HG03095 (cell line): ENCODE measurements at regions not wholly inside any gene's neighbourhood (a gene's known extent, or its start where the extent isn't known, plus 50 kb on each side); places are given as distances from the start of the nearest gene placed in this dataset.
"Not testable (repeated sequence)": the region's sequence is repeated elsewhere in the genome, so short reads cannot be mapped to it uniquely, and the experiment has no call there.

ENCODE experiments used
- ATAC-seq: cut with Tn5 transposase; IDR thresholded peaks from one replicate; pipeline ENCODE4 v1.9.1; 2021; ENCODE audit warnings: moderate library complexity; ENCODE audit not compliant: unreplicated experiment

DNA sequence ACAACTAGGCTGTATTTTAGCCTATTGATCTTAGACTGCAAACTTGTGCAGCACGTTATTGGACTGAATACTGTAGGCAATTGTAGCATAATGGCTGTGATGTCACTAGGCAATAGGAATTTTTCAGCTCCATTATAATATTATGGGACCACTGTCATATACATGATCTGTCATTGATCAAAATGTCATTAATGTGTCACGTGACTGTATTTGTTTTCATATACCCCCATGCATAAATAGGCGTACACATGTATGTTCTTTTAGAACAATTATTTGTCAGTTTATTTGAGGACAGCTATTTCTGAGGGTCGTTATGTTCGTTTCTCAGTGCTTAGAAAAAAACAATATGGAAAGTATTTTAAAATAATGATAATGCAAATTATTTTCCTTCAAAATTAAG, 111.9 kb upstream of the CDH2 start:
- no peak for ATAC-seq

DNA sequence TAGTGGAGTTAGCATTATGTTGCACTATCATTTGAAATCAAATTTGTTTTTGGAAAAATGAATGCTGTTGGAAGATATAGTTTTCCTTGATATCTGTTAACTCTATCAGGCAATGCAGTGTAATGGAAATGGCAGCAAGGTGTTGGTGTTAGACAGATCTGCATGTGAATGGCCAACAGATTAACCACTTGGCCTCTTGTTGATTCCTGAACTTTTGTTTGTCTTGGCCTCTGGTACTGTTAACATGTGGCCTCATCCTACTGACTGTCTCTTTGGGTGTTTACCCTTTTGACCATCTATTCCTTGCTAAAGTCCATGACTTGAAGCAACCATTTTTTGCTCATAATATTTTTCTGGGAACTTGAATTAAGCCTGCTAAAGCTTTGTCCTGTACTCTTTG, 110.2 kb upstream of the CDH2 start:
- ATAC-seq: no peak

DNA sequence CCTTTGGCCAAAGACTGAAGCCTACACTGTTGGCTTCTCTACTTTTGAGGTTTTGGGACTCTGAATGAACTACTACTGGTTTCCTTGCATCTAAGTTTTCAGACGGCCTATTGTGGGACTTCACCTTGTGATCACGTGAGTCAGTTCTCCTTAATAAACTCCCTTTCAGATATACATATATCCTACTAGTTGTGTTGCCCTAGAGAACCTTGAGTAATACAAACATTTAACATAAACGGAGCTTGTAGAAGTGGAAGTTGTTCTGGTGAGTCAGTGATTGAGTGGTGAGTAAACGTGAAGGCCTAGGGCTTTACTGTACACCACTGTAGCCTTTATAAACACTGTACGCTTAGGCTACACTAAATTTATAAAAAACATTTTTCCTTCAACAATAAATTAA, 107.2 kb upstream of the CDH2 start:
- ATAC-seq: no peak

DNA sequence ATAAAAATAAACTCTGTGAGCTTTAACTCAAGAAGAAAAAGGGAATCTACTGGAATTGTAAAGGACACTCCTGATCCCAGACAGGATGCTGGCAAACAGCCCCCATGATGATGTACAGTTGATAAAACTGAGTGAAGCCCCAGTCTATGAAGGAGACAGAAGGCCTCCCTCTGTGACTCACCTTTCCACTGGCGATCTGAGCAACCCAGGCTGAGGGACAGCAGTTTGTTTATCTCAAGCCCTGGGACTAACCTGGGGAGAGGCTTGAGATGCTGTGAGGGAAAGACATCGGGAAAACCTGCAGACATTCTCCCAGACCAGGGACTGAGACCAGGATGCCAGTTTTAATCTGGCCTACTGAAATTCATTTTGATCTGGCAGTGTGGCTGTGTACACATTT, 104.5 kb upstream of the CDH2 start:
- no peak for ATAC-seq

DNA sequence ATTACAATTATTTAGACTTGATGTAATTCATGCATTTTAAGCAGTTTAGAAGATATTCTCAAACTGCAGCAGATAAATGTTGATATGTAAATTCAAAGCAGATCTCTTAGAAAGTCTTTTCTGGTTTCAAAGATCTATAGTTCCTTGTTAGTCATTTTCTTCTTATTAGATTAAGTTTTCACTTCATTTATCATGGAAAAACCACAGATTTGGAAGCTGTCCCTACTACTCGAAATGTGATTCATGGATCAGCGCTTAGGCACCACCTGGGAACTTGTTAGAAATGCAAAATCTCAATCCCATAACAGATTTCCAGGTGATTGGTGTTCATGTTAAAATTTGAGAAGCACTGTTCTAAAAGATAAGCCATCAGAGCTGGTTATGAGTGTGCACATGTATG, 92.8 kb upstream of the CDH2 start:
- ATAC-seq: no peak

DNA sequence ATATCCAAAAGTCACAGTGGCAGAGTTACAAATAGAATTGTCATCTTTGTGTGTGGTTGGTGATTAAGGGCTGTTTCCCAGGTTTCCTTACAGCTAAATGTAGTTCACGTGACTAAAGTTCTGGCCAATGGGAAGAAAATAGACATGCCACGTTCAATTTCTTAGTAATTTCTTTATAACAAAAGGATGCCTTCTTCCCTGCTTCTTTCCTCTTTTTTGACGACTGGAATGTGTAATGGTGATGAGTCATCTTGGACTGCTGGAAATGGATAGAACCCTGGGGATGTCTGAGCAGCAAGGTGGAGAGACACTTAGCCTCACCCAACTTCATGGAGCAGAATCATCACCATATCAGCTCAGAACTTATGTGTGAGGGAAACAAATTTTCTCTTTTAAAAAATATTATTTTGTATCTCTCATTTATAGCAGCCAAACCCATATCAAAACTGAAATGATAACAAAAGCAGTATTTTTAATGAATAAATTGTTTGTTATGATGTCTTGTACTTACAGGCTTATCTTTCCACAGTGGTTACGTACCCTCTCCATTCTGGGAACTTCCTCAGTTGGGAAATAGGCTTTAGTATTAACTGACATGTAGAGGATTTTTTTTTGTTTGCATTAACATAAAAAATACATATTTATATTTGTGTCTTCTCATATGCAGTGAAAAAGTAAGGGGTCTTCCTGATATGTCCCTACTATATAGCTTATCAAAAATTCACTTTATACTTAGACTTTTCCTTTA, 91.1 kb upstream of the CDH2 start:
- no peak for ATAC-seq

DNA sequence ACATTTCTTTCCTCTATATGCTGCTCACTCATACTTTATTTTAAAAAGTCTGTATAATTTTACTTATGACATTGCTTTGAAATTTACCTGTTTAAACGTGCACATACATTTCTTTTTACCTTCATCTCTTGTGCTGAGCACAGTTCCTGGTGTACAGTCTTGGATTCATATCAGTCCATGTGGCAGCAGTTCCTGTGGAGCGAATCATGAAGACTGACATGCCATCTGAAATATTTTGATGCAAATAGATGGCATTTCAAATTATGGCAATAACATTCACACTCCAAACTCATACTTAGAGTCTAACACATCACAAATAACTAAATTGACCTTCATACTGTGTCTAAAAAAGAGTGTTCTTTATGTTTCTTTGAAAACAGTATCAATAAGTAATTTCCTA, 90.3 kb upstream of the CDH2 start:
- no peak for ATAC-seq

DNA sequence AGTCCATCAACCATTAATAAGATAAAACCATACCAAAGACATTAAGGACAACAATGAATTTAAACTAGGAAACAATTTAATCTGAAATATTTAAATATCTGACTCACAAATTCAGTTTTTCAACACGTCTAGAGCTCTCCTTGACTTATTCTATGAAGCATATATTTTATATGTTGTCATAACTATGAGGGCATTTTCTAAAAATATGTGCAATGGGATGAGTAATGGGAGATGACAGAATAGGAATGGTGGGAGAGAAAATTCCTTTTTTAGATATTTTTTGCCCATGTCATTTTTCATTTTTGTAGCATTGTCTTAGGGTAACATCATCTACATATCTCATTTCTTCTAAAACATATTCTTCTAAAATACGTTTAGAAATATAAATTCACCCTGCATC, 79.2 kb upstream of the CDH2 start:
- no peak for ATAC-seq

DNA sequence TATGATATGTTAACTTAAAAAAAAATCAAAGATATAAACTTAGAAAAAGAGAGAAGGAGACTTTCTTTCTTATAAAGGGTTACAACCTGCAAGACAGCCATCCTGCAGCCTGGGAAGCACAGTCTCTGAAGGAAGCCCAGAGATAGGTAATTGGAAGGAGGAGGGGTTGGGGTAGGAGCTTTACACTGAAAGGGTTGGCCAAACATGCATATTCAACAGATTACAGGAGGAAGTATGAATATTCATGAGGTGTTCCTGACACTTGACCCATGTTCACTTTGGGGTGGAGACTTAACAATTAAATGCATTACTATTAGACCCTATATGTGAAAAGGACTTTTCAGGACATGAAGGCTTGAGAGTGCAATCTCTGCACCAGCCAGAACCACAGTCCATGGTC, 71.7 kb upstream of the CDH2 start:
- no peak for ATAC-seq

DNA sequence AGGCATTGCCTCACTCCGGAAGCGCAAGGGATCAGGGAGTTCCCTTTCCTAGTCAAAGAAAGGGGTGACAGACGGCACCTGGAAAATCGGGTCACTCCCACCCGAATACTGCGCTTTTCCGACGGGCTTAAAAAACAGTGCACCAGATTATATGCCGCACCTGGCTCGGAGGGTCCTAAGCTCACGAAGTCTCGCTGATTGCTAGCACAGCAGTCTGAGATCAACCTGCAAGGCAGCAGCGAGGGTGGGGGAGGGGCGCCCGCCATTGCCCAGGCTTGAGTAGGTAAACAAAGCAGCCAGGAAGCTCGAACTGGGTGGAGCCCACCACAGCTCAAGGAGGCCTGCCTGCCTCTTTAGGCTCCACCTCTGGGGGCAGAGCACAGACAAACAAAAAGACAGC, 63.7 kb upstream of the CDH2 start:
- not testable (repeated sequence) for ATAC-seq

DNA sequence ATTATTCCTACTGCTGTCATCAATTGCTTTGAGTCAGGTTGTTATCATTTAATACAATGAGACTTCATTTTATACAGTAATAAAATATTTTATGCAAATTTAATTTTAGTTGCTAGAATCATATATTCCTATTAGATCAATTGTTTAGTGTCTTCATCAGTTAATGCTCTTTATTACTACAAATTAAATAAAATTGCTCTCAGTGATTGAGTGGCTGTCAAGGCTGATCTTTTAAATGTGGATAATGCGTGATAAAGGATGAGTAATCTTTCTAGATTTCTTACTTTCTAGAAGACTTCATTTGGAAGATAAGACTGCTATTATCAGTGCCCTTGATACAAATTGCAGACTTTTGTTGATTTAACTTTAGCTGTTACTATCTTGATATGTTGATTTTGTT, 59.6 kb upstream of the CDH2 start:
- no peak for ATAC-seq
